NOMO-1 (cell line): ENCODE measurements at regions not wholly inside any gene's neighbourhood (a gene's known extent, or its start where the extent isn't known, plus 50 kb on each side); places are given as distances from the start of the nearest gene placed in this dataset.
A peak's percentile ranks its signal among the peaks of the same experiment; 100 is the strongest.

Experiments used
- DNase-seq, 2 experiments: peaks; one replicate each; lab custom pipeline; 2025; ENCODE audit not compliant: unreplicated experiment in 2 of 2; lab: John Stamatoyannopoulos, UW

DNA sequence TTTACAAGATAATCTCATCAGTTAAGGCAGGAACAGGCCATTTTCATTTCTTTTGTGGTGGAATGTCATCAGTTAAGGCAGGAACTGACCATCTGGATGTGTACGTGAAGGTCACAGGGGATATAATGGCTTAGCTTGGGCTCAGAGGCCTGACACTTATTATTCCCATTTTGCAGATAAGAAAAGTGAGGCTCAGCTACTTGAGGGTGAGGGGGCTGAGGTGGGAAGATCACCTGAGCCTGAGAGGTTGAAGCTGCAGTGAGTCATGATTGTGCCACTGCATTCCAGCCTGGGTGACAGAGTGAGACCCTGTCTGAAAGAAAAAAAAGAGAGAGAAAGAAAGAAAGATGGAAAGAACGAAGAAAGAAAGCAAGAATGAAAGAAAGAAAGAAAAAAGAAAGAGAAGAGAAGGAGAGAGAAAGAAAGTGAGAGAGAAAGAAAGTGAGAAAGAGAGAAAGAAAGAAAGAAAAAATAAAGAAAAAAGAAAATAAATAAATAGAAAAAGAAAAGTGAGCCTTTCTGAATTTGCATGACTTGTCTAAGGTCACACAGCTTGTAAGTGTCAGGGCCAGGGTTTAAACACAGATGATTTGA is 142.0 kb downstream of the TMEM30B start:
- DNase-seq, result no peak

DNA sequence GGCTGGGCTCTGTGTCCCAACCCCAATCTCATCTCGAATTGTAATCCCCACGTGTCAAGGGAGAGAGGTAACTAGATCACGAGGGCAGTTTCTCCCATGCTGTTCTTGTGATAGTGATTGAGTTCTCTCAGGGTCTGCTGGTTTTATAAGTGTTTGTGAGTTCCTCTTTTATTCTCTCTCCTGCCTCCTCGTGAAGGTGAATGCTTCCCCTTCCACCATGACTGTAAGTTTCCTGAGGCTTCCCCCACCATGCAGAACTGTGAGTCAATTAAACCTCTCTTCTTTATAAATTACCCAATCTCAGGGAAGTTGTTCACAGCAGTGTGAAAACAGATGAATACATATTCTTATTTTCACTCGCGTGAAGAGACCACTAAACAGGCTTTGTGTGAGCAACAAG is 148.2 kb downstream of the TMEM30B start:
- DNase-seq, result peak in 1 of 2 experiments; percentile 37

DNA sequence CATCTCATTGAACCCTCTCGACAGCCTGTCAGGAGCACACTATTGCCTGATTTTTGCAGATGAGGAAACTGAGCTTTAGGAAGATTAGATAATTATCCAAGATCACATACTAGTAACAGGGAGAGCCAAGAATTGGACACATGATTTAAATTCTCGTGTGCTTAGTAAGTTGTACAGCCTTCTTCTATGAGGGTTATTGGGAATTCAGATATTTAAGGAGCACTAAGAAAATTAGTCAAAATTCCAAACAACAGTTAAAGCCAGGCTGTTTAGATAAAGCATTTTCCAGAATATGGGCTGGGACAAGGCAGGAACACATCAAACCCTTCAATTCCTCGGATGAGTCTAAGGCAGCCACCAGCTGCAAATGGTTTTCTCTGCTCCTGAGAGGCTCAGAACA is 148.8 kb downstream of the TMEM30B start:
- no peak for DNase-seq

DNA sequence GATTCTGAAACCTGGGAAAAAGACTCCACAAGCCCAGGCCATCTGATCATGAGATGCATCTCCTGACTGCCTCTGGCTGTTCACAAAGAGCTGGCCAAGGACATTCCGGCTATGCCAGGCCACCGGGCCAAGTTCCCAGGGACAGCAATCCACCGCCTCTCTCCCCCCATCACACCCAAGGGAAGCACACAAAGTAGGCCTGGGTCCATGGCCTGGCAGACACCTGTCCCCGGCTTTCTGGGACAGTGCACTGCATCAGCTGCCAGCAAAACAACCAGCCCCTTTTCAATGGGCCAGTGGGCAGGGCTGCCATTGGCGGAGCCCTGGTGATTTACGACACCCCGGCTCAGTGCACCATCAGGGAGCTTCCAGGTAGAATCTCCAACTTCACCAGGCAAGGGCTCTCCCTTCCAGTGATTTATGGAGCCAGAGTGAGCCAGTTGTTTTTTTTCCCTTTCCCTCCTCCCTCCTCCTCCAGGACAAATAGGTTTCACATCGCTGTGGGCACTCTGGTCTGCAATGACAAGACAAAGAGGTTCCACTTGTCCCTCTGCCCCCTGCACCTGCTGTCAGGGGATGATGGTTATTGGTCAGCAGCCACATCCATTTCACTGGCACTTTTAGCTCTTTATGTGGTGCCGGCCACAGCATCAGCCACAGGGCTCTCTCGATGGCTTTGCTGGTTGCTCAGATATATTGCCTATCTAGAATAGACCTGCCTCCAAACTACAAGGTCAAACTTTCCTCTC is 149.6 kb downstream of the SLC38A6 start:
- DNase-seq, result no peak

DNA sequence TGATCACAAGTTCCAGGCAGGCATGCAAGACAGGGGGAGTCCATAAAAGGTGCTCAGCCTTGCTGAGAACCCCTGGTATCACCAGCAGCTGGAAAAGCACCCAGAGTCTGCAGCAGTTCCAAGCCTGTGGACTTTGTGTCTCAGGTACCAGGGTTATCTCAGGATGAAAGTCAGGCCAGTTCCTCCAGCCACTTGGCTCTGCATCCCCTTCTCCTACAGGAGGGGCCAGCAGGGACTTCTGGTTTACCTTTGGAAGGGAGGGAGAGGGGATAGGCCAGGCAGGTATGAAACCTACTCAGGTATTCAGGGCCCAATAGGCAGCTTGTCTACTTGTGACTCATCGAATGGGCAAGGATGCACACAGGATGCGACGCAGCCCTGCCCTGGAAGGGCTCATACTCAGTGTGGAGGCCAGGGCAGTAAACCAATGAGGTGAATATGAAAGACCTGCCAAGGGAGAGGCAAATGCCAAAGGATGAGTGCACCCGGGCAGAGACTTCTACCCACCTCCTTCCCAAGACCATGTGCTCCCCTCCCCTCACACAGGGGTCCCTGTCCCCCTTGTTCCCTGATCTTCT is 148.2 kb downstream of the SLC38A6 start:
- DNase-seq, result no peak

DNA sequence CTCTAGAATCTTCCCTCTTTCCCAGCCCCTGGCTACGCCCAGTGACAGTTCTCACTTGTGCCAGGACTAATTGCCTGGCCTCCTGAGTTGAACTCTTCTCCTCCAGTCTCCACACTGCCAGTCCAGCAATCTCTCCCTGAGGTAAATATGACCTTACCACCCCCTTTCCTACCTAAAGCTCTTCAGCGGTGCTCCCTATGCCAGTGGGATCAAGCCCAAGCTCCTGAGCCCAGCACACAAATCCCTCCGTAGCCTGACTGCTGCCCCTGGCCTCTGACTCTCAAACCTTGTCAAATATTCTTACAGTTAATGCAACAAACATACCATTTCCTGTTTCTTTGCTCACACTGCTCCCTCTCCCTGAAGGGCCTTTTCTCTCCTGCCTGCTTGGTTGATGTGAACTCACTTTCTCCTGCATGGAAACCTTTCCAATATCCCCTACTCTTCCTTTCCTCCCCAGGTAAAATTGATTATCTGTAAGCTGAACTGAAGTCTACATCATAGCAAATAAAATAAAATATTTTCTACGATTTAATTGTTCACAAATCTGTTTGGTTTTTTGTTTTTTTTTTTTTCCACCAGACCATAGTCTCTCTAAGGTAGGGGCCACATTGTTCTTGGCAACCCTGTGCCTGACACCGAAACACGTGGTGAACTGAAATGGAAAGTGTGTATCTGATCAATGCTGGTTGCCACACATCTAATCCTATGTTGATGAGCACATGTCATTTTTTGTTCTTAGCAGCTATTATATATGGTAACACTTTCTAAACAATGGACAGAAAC is 147.5 kb downstream of the SLC38A6 start:
- peak in 1 of 2 experiments; percentile 11 for DNase-seq

DNA sequence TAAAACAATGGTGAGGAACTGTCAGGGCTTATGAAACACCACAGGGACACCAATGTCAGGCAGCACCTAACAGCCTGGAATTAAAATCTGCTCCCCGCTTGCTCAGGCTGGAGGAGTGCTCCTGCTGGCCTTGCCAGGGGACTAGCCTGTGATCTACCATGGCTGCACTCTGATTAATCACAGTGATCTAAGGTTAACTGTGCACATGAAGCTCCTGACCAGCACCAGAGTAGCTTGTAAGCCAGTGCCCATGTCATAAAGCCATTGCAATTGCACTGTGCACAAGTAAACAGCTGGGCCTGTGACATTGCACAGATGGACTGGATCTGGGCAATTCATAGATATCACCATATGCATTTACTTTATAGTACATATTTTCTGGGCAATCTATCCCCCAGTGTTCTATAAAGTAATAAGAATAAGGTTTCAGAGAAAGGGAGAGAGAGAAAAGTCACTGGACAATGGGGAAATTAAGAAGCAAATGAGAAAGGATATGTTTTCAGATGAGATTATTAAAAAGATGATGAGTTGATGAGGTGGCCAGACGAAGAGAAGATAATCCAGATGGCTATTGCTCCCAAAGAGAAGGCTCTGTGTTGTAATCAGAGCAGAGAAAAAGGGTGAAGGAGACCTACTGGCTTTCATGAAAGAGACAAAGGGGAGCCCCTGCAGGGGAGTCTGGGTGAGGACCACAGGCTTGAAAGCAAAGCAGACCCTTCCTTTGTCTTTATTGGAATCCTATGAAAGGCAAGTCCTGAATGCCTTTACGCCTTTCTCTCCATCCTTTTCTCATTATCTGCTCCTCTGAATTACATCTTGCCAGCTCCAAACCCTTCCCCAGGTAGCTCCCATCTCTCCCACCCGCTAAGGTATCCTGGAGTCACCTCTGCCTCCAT is 145.8 kb downstream of the SLC38A6 start:
- DNase-seq, result no peak

DNA sequence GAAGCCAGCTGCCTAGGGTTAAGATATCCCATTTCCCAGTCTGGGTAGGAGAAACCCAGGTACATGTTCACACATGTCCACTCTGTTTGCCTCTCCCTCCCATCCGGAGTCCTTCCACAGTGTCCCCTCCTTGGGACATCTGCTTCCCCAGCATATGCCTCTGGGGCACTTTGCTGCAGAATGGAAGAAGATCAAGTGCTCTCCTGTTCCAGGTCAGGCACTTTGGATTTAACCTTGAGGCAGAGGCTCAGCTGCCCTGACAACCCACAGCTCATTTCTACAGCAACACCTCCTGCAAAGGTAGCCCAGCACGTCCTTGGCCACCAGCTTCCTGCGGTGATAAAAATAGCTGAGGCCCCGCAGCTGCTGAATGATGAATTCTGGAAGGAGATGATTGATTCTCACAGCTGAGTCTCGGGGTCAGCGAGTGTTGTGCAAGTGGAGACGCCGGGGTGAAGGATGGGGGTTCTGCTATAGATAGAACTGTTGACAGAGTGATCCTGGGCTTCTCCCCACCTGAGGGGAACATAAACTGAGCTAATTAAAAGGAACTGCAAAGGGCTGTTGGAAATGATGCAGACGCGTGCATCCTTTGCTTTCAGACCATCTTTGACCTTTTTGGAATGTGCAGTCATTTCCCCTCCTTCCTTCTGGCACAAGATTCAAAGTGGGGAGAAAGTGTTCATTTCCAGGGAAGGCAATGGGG is 145.0 kb downstream of the SLC38A6 start:
- DNase-seq, result peak; percentile 5 to 7

DNA sequence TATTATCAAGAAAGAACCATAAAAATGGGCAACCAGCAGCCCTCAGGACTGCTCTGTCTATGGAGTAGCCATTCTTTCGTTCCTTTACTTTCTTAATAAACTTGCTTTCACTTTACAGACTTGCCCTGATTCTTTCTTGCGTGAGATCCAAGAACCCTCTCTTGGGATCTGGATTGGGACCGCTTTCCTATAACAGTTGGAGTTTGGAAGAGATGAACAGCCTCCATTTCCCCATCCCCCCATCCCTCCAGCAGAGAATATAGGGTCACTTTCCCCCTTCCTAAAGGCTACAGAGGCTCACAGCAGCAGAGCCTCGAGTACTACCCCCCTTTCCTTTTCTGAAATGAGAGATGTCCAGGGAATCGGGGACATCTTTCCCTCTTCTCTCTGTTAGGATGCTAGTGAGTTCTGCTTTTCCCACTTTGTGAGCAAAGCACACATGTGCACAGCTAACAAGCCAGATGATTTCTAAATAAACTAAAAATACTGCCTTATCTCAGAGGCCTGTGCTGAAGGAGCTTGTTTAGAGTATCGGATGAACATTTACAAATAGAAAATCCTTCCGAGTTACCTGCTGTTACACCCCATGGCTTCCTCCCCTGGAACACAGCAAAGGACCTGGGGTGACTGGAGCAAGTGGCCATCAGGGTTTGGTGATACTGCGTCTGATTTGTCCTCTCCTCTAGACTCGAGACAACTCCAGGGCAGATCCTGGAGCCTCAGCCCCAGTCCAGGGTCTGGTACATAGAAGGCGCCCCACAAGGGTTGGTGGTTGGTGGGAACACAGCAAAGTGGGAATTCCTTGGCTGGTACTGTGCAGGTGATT is 144.2 kb downstream of the SLC38A6 start:
- DNase-seq, result no peak

DNA sequence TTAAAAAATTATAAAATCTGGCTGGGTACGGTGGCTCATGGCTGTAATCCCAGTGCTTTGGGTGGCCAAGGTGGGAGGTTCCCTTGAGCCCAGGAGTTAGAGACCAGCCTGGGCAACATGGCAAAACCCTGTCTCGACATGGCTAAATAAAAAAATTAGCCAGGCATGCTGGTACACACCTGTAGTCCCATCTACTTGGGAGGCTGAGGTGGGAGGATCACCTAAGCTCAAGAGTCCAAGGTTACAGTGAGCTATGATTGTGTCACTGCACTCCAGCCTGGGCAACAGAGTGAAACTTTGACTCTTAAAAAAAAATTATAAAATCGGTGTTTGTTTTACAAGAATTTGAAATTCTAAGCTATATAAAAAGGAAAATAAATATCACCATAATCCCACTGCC is 141.8 kb downstream of the SLC38A6 start:
- DNase-seq, result no peak

DNA sequence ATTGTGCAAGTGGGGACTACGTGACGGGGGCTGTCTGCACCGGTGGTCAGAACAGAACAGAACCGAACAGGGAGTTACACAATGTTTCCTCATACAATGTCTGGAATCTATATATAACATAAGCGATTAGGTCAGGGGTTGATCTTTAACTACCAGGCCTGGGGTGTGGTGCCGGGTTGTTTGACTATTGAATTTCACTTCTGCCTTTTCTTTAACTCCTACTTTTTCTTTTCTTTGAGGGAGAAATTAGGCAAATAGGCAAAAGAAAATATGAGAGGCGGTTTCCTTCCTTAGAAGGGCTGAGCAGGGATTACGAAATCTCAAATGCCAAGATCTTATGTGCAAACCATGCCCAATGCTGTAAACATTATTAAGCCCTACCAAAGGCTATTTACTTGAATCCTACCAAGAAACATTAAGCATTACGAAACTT is 140.3 kb downstream of the SLC38A6 start:
- peak; percentile 71 to 82 for DNase-seq

DNA sequence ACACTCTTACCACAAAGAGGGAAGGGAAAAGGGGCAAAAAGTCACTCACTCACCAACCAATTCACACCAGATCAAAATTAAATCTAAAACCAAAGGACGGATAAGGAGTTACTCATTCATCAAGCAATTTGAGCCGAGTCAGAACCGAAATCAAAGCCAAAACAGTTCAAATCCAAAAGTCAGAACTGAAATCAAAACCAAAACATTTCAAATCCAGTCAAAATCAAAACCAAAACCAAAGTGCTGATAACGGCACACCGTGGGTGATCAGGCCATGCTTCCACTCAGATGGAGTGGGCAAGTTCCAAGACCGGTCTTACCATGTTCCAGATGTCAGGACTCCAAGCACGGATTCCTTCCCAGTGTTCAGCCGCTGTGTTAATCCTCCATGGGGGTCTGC is 139.5 kb downstream of the SLC38A6 start:
- no peak for DNase-seq

DNA sequence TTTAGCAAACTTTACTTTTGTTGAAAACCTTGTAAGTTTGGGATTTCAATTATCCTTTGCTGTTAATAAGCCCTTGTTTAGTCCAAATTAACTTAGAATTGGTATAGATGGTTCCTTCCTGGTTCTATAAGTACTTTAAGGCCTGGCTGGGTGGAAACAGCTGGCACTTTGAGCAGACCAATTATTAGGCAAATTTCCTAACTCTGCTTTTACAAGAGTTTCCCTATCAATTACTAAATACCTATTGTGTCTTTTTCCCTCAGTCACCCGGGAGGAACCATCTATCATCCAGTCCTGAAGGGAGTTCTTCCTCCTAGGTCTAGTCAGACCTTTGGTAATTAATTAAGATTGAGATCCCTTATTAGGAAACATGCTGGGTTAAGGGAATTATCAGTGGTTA is 138.0 kb downstream of the SLC38A6 start:
- DNase-seq, result no peak

DNA sequence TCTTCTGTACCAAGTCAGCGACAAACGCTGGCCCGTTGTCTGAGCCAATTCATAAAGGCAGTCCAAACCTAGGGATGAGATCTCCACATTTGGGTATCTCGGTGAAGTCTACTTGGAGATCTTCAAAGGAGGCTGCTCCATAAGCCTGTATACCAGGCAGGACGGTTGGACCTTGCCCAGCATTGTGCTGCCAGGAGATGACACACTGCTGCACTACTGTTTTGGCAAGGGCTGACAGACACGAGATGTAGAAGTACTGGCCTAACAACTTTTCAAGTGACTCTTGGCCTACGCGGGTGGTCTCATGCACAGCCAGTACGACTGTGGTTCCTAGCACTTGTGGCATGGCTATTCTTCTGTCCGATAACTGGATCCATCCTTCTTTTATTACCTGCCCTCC is 135.3 kb downstream of the SLC38A6 start:
- no peak for DNase-seq

DNA sequence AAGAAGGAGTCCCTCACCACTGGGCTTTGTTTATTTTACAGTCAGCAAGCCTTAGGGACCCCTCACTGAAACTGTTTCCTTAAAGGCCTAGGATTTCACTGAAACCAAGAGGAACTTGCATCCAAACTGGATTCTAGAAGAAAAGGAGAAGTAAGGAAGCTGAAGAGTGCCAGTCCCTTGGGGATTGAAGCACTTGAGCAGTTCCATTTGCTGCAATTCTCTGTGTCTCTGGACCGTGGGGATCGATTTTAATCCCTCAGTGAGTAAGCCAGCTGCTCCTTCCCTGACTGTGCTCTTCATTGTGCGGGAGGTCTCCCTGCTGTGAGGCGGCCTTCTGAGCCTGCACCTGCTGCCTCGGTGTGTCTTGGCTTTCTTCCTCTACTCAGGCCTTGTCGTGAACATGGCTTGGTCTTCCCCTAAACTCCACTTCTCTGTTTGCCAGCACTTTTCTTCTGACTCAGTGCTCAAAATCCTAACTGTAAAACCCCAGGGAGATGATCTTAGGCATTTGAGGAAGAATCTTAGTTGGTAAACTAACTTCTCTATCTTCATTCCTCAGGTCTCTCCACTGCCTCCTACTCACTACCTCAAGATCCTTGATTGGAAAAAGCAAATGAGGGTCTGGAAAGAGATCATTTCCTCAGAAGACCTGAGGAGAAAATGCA is 132.6 kb downstream of the SLC38A6 start:
- DNase-seq, result no peak

DNA sequence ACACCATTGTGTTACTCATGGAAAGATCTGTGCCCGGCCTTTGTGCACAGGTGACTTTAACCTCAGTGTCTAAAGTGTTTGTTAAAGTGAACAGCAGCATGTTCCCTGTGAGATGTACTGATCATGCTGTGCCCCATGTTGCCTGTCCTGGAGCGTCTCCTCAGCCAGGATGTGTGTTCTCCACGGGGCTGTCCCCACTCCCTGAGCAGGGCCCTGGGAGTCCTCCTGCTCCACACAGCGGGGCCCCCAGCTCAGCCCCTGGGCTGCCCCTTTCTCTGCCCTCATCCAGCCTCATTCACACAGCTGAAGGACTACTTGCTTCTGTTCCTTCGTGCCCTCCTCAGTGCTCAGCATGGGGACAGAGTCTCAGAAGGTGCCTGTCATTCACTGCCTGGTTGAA is 131.5 kb downstream of the SLC38A6 start:
- DNase-seq, result no peak

DNA sequence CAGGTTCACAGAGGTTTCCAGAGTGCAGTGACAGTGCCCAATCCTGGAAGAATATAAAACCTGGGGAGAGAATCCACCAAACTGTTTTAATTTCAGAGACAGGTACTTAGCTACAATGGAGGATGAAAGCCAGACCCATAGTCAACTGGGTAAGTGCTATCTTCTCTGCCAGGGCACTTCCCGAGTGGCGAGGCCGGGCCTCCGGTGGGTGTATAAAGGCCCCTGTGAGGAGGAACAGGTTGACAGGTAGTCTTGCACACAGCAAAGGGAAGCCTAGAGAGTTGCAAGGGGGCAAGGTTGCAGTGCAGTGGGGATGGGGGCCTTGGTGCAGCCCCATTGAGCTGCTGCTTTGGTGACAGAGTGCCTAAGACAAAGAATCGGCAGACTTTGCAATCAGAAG is 130.7 kb downstream of the SLC38A6 start:
- no peak for DNase-seq

DNA sequence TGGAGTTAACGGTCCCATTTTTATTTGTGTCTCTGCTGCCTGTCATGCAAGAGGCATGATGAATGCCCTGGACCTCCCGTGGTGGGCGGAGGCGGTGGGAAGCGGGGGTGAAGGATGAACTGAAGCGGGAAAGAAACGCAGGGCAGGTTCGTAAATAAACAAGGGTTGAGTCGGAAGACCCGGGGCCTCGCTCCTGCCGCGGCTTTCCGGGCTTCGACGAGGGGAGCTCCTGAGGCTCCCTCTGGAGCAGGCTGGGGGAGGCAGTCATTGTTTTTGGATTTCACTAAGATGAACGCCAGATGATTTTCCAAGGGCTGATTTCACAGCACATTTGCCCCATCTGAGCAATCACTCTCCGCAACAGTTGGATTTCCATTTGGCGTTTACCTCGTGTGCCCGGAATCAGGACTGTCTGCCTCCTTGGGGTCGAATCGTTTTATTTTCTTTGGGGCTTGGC is 130.2 kb downstream of the SLC38A6 start:
- DNase-seq, result no peak
